ENCODE measurements at regions not wholly inside any gene's neighbourhood (a gene's known extent, or its start where the extent isn't known, plus 50 kb on each side); places are given as distances from the start of the nearest gene placed in this dataset.

DNA sequence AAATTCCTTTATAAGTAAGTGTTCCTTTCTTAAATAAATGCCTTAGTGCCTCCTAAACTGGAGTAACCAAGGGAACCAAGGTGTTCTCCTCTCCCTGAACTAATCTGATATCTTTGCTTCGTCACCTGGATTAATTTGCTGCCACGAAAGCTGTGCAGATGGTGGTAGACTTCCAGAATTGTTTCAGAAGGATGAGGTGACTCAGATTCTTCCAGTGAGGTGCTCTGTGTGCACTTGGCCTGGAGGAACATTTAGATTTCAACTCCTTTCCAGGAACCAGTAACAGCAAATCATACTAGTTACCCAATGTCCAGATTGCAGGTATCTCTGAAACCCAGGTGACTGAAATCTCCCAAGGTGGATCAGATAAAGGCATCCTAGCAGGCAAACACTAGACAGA is 181.9 kb downstream of the FAT3 start:
- DNase-seq (ENCODE audit: low read depth, low spot score), result no peak
- in situ Hi-C loops (cut with HindIII; ENCODE audit: low sequenced_read_pairs), result no loop called here
- TF ChIP-seq, protein P1, sequence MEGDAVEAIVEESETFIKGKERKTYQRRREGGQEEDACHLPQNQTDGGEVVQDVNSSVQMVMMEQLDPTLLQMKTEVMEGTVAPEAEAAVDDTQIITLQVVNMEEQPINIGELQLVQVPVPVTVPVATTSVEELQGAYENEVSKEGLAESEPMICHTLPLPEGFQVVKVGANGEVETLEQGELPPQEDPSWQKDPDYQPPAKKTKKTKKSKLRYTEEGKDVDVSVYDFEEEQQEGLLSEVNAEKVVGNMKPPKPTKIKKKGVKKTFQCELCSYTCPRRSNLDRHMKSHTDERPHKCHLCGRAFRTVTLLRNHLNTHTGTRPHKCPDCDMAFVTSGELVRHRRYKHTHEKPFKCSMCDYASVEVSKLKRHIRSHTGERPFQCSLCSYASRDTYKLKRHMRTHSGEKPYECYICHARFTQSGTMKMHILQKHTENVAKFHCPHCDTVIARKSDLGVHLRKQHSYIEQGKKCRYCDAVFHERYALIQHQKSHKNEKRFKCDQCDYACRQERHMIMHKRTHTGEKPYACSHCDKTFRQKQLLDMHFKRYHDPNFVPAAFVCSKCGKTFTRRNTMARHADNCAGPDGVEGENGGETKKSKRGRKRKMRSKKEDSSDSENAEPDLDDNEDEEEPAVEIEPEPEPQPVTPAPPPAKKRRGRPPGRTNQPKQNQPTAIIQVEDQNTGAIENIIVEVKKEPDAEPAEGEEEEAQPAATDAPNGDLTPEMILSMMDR (IDR thresholded peaks at IDR 0.05; ENCODE audit: low read depth, low read length), result no peak
- H3K4me3 ChIP-seq (ENCODE audit: low read depth, low read length), result no peak overlapping the region

DNA sequence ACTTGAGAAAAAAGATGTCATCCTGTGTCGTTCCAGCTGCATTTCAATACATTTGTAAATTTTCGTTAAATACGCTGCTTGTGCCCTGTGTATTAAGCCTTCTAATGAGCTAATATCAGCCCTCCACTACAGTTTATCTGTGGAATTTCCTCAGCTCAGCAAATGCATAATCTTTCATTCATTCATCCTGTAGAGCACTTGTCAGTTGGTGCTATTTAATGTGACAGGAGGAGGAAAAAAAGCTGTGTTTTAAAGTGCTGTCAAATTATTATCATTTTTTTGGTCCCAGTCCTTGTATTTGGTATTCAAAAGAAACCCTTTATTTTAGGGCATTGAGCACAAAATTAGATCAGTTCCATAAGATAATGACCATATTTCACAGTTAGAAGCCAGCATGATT is 184.7 kb downstream of the FAT3 start:
- in situ Hi-C loops (cut with HindIII; ENCODE audit: low sequenced_read_pairs), result no loop called here
- TF ChIP-seq, protein P1 (IDR thresholded peaks at IDR 0.05; ENCODE audit: low read depth, low read length), result no peak
- DNase-seq (ENCODE audit: low read depth, low spot score), result no peak
- H3K4me3 ChIP-seq (ENCODE audit: low read depth, low read length), result no peak overlapping the region

DNA sequence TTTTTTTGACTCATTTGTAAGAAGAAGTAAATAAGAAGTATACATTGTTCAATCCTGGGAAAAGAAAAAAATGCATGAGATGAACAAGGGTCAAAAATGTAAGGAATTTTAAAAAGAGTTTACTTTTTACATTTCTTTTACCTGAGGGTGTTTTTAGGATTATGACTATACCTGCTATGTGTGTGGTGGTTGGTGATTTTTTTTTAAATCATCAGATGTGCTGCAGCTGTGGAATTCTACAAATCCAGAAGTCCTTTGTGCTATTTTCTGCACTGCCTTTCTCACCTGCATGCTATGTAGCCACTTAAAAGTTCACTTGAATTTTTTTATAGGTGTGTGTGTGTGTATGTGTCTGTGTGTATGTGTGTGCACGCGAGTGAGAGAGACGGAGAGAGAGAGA is 185.3 kb downstream of the FAT3 start:
- no peak for DNase-seq (ENCODE audit: low read depth, low spot score)
- H3K4me3 ChIP-seq (ENCODE audit: low read depth, low read length), result no peak overlapping the region
- in situ Hi-C loops (cut with HindIII; ENCODE audit: low sequenced_read_pairs), result no loop called here
- TF ChIP-seq, protein P1 (IDR thresholded peaks at IDR 0.05; ENCODE audit: low read depth, low read length), result no peak

DNA sequence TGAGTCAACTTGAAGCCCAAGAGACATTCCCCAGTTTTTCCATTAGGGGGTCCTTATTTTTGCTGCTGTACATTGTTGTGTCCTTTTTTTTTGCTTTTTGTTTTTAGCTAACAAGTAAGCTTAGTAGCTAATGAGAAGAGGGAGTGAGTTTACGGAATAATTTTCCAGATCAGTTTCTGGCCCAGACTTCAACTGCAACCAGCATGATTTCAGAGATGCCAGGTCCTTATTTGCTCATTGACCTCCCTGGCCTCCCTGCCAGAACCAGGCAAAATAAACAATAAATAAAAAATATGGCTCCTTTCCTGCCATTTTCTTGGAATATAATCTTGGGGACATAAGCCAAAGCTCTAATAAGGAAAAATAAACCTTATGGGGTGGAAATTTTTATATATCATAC is 185.9 kb downstream of the FAT3 start:
- no peak for DNase-seq (ENCODE audit: low read depth, low spot score)
- TF ChIP-seq, protein P1 (IDR thresholded peaks at IDR 0.05; ENCODE audit: low read depth, low read length), result no peak
- in situ Hi-C loops (cut with HindIII; ENCODE audit: low sequenced_read_pairs), result no loop called here

DNA sequence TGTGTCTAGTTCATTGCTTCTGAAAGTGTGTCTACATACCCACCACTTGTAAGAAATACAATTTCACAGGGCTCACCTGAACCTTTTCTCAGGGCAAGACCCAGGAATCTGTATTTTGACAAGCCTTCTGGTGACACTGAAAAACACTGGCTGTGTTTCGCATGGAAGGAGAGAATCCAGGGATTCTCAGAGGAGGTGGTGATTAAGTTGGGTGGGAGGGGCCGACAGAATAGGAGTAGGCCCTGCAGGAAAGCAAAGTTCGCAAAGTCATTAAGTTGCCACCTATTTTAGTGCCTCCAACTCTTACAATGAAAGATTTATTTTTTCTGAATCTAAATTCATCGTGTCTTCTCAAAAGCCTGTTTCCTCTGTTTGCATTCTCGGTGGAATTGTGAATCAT is 186.8 kb downstream of the FAT3 start:
- DNase-seq (ENCODE audit: low read depth, low spot score), result no peak
- no peak overlapping the region for H3K4me3 ChIP-seq (ENCODE audit: low read depth, low read length)
- TF ChIP-seq, protein P1 (IDR thresholded peaks at IDR 0.05; ENCODE audit: low read depth, low read length), result no peak
- in situ Hi-C loops (cut with HindIII; ENCODE audit: low sequenced_read_pairs), result no loop called here

More for the DNA sequence above, 185.9 kb downstream of the FAT3 start:
- no peak overlapping the region for H3K4me3 ChIP-seq (ENCODE audit: low read depth, low read length)

DNA sequence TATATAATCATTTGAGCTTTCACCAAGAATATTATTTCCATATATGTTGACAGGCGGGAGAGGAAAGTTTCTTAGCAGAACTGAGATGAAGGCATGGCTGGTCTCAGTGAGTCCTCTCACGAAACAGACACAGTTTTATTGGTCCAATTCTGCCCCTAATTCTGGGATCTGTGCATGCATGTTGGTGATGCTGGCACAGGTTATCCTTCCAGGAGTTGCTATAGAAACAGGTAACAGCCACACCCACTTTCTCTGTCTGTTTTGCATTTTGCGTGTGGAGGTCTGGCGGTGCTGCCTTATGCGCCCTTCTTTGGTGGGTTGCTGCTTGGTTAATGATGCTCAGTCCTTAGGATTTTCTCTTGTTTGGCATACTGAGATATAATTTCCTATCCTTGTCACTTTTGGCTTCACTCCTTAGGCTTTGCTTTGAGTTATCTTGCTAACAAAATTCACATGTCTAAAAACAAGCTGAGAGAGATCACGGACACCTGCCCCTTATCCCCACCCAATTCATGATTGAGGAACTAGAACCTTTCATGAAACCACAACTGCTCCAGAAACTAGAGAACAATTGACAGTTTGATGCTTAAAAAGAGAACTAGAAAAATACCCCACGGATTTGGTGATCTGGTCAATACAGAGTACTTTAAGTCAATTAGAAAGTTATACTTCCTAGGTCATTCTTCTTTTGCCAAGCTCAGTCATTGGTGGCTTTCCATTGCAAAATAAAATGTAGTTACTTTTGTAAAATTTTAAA is 189.3 kb downstream of the FAT3 start:
- TF ChIP-seq, protein P1 (IDR thresholded peaks at IDR 0.05; ENCODE audit: low read depth, low read length), result no peak
- in situ Hi-C loops (cut with HindIII; ENCODE audit: low sequenced_read_pairs), result no loop called here
- no peak for DNase-seq (ENCODE audit: low read depth, low spot score)
- no peak overlapping the region for H3K4me3 ChIP-seq (ENCODE audit: low read depth, low read length)

Measured in astrocyte of the spinal cord (primary cell).